Panc1 (cell line): ENCODE measurements at regions not wholly inside any gene's neighbourhood (a gene's known extent, or its start where the extent isn't known, plus 50 kb on each side); places are given as distances from the start of the nearest gene placed in this dataset.

Source experiments
- ATAC-seq: fragments of 200-7000 bp; cut with Tn5 transposase; 2 replicates; pipeline ENCODE4 v1.9.1; 2020; ENCODE audit warnings: mild to moderate bottlenecking, moderate library complexity
- BruUV-seq: library from RNA; stranded (reverse); fragments of 400-500 nt; replicated peaks from 2 replicates; lab custom pipeline; 2021; lab: Mats Ljungman, UMichigan
- CTCF ChIA-PET: fragments of 300-600 bp; sonication (Branson Sonifier 250); formaldehyde crosslinking; loops from one replicate; lab custom pipeline; 2022; ENCODE audit warnings: antibody characterized with exemption; lab: Charles Lee
- POLR2A ChIA-PET: fragments of 300-600 bp; sonication (Branson Sonifier 250); formaldehyde crosslinking; loops from one replicate; lab custom pipeline; 2022; ENCODE audit warnings: antibody characterized with exemption; lab: Charles Lee
- DNase-seq: peaks from one replicate; pipeline ENCODE4 v3.0.0-alpha.2; 2010; ENCODE audit warnings: low read depth, low spot score
- H3K27ac ChIP-seq: 2 replicates; pipeline ENCODE4 v1.5.1; 2011; ENCODE audit warnings: mild to moderate bottlenecking, low read length, inconsistent platforms
- H3K27me3 ChIP-seq: fragments of 200-500 bp; sonication (Bioruptor generic); 2 replicates; pipeline ENCODE4 v1.6.0; 2014; ENCODE audit warnings: low read length, inconsistent platforms; ENCODE audit not compliant: control insufficient read depth, insufficient read depth
- H3K36me3 ChIP-seq: fragments of 200-500 bp; sonication (Bioruptor generic); 2 replicates; pipeline ENCODE4 v1.5.1; 2014; ENCODE audit warnings: inconsistent platforms, mild to moderate bottlenecking, low read length, moderate library complexity; ENCODE audit not compliant: control insufficient read depth, insufficient read depth
- H3K4me1 ChIP-seq: 2 replicates; pipeline ENCODE4 v1.5.1; 2011; ENCODE audit warnings: inconsistent platforms, mild to moderate bottlenecking, low read length, moderate library complexity; ENCODE audit not compliant: control insufficient read depth, insufficient read depth
- H3K4me3 ChIP-seq, 2 experiments: 2 replicates each; pipeline ENCODE4 v1.5.1; 2011 to 2012; ENCODE audit warnings: low read depth in 2 of 2, low read length in 2 of 2, mild to moderate bottlenecking in 2 of 2, inconsistent platforms in 1 of 2, moderate library complexity in 1 of 2
- H3K9me3 ChIP-seq: fragments of 200-500 bp; sonication (Bioruptor generic); 2 replicates; pipeline ENCODE4 v1.5.1; 2014; ENCODE audit warnings: low read depth, mild to moderate bottlenecking, inconsistent platforms, low read length, moderate library complexity; ENCODE audit not compliant: control insufficient read depth, insufficient read depth
- POLR2AphosphoS5 ChIP-seq: IDR thresholded peaks from 2 replicates; pipeline ENCODE4 v1.6.1; 2012; ENCODE audit warnings: mild to moderate bottlenecking, low read depth, low read length, moderate library complexity
- SIN3A ChIP-seq: IDR thresholded peaks from 2 replicates; pipeline ENCODE4 v1.6.1; 2012; ENCODE audit warnings: low read depth, mild to moderate bottlenecking, low read length, moderate library complexity, borderline replicate concordance; ENCODE audit not compliant: insufficient read depth
- TCF7L2 ChIP-seq: IDR thresholded peaks from 2 replicates; pipeline ENCODE4 v1.6.1; 2011; ENCODE audit warnings: mild to moderate bottlenecking, low read depth, low read length, inconsistent platforms
- in situ Hi-C: cut with HindIII; loops from 2 replicates; pipeline ENCODE4 v1.10.0; 2016; ENCODE audit warnings: low sequenced_read_pairs, low pct_unique_long_range_greater_than_20kb
- intact Hi-C: fragments of 100-400 bp; cut with micrococcal nuclease; formaldehyde crosslinking; loops from one replicate; pipeline ENCODE4 v1.10.0; 2022; ENCODE audit not compliant: unreplicated experiment
- TF ChIP-seq, protein P1 (sequence below): fragments of 450-650 bp; IDR thresholded peaks from 2 replicates; pipeline ENCODE4 v1.5.1; 2017; ENCODE audit warnings: mild to moderate bottlenecking
- TF ChIP-seq, protein P2 (sequence below), 2 experiments: IDR thresholded peaks; 2 replicates each; pipeline ENCODE4 v1.6.1; 2011 to 2012; ENCODE audit warnings: low read depth in 2 of 2, control low read depth in 1 of 2, low read length in 1 of 2, mild to moderate bottlenecking in 1 of 2, moderate library complexity in 1 of 2; ENCODE audit not compliant: insufficient read depth in 1 of 2

DNA sequence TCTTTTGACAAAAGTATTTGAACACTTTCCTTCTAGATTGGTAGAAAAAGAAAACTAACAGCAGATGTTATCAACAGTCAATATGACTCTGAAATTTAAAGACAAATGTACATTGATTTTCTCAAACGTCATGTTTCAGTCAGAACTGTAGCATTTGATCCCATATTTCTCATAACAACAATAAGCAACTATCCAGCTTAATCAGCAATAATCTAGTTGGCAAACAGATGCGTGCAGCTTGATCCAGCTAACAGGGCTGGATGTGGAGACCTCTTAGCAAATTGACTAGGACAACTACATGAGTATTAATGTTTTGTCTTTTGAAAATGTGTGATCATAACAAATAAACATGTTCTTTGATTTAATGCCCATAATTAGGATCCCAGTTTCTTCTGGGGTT lies 94.0 kb upstream of the STT3B start:
- Histone ChIP-seq H3K9me3 (peaks cover 3% of the 10 kb centered on the region; the same call in 1 of the 2 replicates), H3K27ac (no peak overlapping the region), H3K27me3 (no peaks in the 10 kb centered on the region), H3K4me3 (no peak overlapping the region), H3K36me3 (no peaks in the 10 kb centered on the region), H3K4me1 (no peaks in the 10 kb centered on the region)
- DNase-seq (no peak), ATAC-seq (no peak)
- no TSS peak for BruUV-seq
- TF ChIP-seq SIN3A (no peak), TCF7L2 (no peak), POLR2AphosphoS5 (no peak)
- TF ChIP-seq, protein P1, sequence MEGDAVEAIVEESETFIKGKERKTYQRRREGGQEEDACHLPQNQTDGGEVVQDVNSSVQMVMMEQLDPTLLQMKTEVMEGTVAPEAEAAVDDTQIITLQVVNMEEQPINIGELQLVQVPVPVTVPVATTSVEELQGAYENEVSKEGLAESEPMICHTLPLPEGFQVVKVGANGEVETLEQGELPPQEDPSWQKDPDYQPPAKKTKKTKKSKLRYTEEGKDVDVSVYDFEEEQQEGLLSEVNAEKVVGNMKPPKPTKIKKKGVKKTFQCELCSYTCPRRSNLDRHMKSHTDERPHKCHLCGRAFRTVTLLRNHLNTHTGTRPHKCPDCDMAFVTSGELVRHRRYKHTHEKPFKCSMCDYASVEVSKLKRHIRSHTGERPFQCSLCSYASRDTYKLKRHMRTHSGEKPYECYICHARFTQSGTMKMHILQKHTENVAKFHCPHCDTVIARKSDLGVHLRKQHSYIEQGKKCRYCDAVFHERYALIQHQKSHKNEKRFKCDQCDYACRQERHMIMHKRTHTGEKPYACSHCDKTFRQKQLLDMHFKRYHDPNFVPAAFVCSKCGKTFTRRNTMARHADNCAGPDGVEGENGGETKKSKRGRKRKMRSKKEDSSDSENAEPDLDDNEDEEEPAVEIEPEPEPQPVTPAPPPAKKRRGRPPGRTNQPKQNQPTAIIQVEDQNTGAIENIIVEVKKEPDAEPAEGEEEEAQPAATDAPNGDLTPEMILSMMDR: no peak
- TF ChIP-seq, protein P2, sequence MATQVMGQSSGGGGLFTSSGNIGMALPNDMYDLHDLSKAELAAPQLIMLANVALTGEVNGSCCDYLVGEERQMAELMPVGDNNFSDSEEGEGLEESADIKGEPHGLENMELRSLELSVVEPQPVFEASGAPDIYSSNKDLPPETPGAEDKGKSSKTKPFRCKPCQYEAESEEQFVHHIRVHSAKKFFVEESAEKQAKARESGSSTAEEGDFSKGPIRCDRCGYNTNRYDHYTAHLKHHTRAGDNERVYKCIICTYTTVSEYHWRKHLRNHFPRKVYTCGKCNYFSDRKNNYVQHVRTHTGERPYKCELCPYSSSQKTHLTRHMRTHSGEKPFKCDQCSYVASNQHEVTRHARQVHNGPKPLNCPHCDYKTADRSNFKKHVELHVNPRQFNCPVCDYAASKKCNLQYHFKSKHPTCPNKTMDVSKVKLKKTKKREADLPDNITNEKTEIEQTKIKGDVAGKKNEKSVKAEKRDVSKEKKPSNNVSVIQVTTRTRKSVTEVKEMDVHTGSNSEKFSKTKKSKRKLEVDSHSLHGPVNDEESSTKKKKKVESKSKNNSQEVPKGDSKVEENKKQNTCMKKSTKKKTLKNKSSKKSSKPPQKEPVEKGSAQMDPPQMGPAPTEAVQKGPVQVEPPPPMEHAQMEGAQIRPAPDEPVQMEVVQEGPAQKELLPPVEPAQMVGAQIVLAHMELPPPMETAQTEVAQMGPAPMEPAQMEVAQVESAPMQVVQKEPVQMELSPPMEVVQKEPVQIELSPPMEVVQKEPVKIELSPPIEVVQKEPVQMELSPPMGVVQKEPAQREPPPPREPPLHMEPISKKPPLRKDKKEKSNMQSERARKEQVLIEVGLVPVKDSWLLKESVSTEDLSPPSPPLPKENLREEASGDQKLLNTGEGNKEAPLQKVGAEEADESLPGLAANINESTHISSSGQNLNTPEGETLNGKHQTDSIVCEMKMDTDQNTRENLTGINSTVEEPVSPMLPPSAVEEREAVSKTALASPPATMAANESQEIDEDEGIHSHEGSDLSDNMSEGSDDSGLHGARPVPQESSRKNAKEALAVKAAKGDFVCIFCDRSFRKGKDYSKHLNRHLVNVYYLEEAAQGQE (IDR thresholded peaks at IDR 0.05; ENCODE audit: insufficient read depth in 1 of 2, low read depth in 2 of 2, low read length in 1 of 2): no peak
- POLR2A ChIA-PET: no interaction called here
- intact Hi-C loops: no loop called here
- CTCF ChIA-PET: no interaction called here
- in situ Hi-C loops: no loop called here

DNA sequence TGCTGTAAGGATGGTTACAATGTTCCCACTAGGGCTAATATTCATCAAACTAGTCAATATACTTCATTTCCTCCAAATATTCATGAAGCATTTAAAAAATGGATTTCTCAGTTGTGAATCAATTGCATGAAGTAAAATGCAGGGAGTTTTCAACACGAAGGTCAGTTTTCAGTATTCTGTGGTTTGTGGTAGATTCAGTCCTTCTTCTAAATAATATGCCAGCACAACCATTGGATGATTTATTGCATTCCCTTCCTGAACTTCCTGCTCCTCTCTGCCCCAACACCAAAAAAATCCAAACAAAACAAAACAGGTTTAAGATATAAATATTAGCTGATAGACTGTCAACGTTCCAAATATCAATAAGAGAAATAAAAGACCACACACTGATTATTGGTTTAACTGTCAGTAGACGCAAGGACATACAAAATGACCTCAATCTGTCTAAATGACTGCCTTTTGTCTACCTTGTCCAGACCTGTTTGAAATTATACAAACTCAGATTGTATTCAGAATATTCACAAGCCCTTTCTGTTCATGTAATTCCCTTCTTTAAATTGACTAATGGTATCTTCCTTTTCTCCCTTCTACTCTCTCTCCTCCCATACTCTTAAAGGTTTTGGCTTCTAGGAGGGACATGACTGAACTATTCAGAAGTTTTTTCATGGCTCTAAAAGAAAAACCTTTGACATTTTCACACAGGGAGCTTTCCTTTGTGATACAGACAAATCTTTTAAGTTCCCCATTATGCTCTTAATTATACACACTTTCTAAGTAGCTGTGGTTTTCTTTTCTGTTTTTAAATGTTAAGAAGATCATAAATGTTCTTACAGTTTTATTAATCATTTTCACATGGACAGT lies 92.6 kb upstream of the STT3B start:
- H3K4me3 ChIP-seq: no peak overlapping the region
- ChIA-PET CTCF (no interaction called here), POLR2A (no interaction called here)
- H3K9me3 ChIP-seq: peaks cover 3% of the 10 kb centered on the region; the same call in 1 of the 2 replicates
- in situ Hi-C loops: no loop called here
- no peak for ATAC-seq
- DNase-seq: no peak
- TF ChIP-seq TCF7L2 (no peak), POLR2AphosphoS5 (no peak), SIN3A (no peak)
- TF ChIP-seq, protein P1: no peak
- TF ChIP-seq, protein P2 (IDR thresholded peaks at IDR 0.05; ENCODE audit: insufficient read depth in 1 of 2, low read depth in 2 of 2, low read length in 1 of 2): no peak
- intact Hi-C loops: no loop called here
- no peaks in the 10 kb centered on the region for H3K36me3 ChIP-seq
- no TSS peak for BruUV-seq
- no peak overlapping the region for H3K27ac ChIP-seq
- no peaks in the 10 kb centered on the region for H3K27me3 ChIP-seq
- H3K4me1 ChIP-seq: no peaks in the 10 kb centered on the region
